HG03139 (cell line): ENCODE measurements at regions not wholly inside any gene's neighbourhood (a gene's known extent, or its start where the extent isn't known, plus 50 kb on each side); places are given as distances from the start of the nearest gene placed in this dataset.
"Not testable (repeated sequence)": the region's sequence is repeated elsewhere in the genome, so short reads cannot be mapped to it uniquely, and the experiment has no call there.

Experiments used
- ATAC-seq: cut with Tn5 transposase; IDR thresholded peaks from one replicate; pipeline ENCODE4 v1.9.1; 2021; ENCODE audit not compliant: unreplicated experiment

DNA sequence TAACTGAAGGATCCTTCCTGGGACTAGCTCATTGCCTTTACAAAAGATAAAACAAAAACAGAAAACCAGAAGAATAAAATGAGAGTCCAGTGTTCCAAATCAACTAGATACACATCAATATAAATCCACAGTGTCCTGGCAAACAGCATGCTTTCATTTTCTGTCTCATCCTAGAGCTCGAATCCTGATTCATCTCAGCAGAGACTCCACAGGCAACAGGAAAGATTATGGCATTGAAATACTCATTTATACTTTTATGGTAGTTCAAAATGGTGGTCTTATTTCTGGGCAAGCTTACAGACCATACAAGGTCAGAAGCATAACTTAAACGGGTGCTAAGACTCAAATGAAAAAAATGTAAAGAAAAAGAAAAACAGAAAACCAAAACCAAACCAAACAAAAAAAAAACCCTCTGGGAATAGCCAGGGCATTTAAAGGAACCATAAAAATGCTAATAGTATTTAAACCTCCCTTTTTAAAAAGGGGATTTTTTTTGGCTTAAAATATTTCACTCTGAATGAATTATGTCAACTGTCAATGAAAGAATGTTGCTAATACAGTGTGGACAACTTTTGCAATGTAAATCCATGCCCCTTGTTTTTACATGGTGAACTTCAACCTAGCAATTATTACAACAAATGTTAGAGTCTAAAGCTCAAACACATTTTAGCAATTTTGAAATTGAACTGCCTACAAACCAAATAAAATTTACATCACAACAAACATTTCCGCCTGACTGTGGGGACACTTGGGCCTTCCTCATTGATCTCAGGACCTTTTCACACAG is 57.9 kb downstream of the GPR101 start:
- ATAC-seq = no peak

DNA sequence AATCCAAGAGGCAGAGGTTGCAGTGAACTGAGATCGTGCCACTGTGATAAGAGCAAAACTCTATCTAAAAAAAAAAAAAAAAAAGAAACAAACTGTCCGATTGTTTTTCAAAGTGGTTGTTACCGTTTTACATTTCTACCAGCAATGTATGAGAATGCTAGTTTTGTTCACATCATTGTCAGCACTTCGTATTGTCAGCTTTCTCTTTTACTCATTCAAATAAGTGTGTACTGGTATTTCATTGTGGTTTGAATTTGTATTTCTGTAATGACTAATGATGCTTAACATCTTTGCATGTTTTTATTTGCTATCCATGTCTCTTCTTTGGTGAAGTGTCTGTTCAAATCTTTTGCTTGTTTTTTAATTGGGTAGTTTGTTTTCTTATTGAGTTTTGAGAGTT is 65.8 kb downstream of the GPR101 start:
- no peak for ATAC-seq

DNA sequence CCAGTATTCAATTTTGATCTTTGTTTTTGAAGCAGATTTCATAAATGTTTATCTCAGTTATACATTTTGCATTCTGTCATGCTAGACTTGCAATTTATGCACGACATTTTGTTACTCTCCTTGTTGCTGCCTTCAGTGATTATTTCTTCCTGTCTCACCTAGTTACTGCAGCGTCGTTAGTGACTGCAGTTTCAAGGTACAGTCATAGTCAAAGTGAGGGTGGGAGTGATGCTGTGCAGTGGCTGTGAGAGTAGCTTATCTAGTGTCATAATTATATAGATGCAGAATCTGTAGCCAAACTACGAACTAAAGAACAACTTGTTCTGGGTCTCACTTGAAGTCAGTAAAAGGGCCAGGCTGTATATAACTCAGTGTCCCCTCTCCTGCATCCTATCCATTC is 69.8 kb downstream of the GPR101 start:
- no peak for ATAC-seq

DNA sequence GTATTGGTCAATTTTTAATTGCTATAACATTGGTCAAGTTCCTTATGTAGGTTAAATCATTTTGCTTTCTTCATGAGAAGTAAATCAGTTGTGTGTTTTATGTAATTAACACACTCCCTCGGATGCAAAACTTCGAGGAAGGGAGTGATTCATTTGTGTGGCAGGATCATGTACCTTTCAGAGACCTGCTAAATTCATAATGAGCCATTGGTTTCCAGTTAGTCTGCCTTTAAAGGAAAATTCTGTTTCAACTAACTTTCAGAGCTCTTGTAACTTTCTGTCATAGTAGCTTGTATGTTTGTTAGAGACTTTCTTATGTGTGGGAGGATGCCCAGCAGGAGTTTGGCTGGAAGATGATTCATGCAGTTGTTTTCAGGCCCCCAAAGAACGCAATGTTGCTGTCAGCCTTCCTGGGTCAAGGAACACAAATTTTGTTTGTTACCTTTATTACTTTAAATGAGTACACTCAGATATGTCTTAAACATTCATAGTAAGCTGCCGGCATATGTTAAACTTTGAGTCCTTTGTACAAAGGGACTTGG is 72.1 kb downstream of the GPR101 start:
- no peak for ATAC-seq

DNA sequence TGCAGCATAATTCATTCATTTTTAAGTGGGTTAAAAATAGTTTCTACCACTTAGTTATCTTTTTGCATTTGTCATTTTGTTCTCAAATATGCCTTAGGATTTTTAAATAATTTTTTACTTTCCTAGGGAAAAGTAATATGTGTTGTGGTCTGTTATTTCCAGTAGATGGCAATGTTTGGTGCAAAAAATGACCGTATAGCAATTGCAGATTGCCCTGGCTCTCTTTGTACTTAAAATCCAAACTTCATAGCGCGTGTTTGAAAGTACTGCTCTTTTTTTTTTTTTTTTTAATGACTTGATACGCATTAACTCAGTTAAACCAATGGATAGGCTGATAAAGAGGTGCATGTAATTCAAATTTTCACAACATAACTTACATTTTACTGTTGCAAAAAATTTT is 74.4 kb upstream of the RBMX start:
- no peak for ATAC-seq

DNA sequence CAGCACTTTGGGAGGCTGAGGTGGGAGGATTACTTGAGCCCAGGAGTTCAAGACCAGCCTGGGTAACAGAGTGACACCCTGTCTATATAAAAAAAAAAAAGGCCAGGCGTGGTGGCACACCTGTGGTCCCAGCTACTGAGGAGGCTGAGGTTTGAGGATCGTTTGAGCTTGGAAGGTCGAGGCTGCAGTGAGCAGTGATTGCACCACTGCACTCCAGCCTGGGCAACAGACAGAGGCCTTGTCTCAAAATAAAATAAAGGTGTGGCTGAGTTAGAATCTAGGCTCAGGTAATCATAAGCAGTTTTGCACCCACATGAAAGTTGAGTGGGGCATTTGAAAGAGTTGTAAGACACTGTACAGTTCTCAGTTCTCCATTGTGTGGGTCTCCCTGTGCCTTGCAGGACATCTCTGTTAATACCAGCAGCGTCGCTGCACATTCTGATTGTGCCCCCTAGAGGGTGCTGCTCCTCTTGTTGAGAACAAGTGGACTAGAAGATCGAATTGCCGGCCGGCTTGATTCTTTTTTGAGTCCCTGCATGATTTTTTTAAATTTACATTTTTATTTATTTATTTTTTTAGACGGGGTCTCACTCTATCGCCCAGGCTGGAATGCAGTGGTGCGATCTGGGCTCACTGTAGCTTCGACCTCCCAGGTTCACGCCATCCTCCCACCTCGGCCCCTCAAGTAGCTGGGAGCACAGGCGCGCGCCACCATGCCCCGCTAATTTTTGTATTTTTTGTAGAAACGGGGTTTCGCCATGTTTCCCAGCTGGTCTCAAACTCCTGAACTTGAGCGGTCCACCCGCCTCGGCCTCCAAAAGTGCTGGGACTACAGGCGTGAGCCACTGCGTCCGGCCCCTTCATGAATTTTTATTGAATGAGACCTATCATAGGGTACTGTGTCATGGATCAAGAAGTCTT is 73.6 kb upstream of the RBMX start:
- peak; percentile 97 for ATAC-seq

DNA sequence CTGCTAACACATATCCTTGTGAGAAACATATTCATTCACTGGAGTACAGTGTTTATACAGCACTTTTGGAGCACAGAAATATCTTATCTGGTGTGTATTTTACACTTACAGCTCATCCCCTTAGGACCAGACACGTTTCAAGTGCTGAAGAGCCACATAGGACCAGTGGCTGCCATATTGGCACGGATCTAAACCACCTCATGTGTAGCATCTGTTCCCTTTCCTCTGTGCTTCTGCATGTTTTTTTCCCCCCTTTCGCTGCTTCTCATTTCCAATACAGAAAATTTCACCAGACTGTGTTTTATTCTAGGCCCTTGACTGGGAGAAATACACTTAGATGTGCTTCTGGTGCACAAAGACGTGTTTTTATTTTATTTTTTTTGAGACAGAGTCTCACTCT is 69.7 kb upstream of the RBMX start:
- ATAC-seq = no peak

DNA sequence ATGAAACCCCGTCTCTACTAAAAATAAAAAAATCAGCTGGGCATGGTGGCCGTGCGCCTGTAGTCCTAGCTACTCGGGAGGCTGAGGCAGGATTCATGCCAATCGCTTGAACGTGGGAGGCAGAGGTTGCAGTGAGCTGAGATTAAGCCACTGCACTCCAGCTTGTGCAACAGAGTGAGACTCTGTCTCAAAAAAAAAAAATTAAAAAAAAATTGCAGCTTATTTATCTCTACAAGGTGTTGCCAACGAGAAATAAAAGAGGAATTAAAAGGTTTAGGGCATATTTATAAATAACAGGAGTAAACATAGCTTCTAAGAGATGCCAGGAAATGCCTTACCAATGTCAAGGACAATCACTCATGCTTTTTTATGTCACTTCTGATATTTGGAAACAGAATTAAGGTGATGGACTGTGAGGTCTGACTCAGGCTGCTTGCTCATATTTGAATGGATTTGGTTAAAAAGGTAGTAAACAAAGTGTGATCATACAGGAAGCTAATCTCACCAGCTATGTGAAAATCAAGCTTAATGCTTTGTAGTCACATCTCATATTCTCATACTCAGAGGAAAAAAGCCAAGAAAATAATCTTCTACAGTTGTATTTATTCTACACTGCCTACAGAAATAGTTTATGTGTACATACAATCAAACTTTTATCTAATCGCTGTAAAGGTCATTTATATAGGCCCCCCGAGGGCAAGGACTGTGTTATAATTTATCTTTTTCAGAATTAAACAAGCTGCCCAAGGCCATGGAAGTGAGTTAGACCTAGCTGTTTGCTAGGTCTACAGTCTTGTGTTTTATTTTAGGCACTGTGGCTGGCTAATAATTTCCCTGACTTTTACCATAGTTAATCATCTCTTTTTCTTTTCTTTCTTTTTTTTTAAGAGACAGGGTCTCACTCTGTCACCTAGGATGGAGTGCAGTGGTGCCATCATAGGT is 61.1 kb upstream of the RBMX start:
- ATAC-seq = no peak

DNA sequence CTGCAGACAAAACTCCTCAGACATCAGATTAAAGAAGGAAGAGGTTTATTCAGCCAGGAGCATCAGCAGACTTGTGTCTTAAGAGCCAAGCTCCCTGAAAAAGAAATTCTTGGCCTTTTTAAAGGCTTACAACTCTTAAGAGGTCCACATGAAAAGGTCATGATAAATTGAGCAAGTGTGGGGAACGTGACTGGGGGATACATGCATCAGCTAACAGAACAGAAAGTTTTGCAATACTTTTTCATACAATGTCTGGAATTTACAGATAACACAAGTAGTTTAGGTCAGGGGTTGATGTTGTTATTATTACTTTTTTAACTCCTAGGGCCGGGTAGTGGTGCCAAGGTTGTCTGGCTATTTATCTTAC is 55.6 kb upstream of the RBMX start:
- no peak for ATAC-seq

DNA sequence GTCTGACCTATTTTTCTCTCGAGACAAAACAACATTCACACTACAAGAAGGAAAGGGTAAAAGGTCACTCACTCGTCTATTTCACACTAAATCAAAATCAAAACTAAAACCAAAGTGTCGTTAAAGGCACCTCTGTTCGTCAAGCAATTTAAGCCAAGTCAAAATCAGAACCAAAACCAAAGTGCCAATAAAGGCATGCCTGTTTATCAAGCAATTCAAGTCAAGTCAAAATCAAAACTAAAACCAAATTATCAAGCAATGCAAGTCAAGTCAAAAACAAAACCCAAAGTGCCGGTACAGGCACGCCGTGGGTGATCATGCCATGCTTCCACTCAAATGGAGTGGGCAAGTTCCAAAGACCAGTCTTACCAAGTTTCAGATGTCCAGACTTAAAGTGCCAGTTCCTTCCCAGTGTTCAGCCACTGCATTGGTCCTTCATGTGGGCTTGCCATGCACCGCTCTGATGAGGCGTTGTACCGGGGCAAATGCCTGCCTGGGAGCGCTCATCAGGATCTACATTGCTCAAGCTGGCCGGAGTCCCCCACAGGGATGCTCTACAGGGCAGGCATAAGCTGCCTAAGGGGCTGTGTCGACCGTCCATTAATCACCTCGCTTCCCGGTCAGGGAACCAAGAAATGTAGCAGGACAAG is 55.1 kb upstream of the RBMX start:
- not testable (repeated sequence) for ATAC-seq

DNA sequence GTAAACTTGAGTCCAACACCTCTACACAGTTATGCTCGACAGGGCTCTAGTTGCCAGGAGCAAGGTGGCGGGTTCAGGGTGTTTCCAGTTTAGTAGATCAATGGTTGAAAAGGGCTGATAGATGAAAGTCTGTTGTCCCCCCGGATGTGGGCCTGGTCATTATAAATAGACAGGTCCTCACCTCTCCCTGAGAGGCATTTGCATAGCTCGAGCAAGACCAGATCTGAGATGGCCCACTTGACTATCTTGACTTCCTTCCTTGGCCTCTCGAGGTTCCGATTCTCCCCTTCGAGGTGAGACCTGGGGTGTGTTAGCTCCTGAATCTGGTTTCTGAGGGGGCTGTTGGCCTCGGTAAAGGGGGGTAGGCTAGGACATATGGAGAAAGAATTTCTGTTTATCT is 54.1 kb upstream of the RBMX start:
- not testable (repeated sequence) for ATAC-seq

DNA sequence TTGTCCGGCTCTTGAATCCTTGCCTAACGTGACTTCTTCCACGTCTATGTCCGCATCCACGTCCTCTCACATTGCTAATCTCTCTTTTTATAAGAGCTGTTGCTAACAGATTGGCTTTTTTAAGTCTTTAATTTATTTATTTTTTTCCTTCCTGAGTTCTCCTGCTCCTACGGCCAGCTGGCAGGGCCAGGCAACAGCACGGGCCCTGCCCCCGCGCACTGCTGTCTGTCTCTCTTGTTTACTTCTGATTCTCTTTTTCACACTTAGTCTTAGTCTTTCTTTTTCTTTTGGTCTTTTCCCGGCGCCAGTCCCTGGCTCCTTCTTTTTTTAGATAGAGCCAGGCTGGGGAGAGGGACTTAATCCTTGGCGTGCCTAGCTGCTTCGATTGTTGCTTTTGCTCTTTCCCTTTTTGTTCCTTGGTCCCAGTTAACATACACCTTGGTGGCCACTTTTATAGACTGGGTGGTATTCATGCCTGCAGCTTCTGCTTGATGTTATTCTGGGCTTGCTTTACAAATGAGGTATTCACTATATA is 53.2 kb upstream of the RBMX start:
- ATAC-seq = no peak

DNA sequence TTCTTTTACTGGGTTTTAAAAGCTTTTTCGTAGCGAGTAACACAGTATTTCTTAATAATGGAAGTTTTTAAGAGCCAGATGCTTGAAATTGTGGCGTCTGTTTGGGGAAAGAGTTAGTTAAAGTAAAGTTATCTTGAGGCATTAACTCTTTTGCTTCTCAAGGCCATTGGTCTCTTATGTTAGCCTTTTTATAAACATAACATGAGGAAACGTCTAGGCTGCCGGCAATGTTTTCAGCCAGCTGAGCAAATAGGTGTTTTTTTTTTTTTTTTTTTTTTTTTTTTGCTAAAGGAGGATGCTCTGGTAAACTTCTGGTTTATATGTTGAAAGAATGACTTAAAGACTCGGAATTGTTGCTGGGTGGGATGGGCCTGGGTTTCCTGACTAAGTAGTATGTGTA is 51.1 kb upstream of the RBMX start:
- ATAC-seq = no peak
